Muscle layer of colon (tissue), 2 donors: ENCODE measurements at regions not wholly inside any gene's neighbourhood (a gene's known extent, or its start where the extent isn't known, plus 50 kb on each side); places are given as distances from the start of the nearest gene placed in this dataset.

Source experiments
- H3K27ac ChIP-seq: one replicate; pipeline ENCODE4 v1.7.0; 2013; ENCODE audit warnings: low read depth, mild to moderate bottlenecking, low read length, moderate library complexity
- H3K27me3 ChIP-seq, 2 donors: one replicate each; pipeline ENCODE4 v1.7.0; 2013; ENCODE audit warnings: low read length in 2 of 2, mild to moderate bottlenecking in 2 of 2; ENCODE audit not compliant: insufficient read depth in 2 of 2, control insufficient read depth in 1 of 2
- H3K36me3 ChIP-seq: one replicate; pipeline ENCODE4 v1.7.0; 2013; ENCODE audit warnings: mild to moderate bottlenecking, low read length; ENCODE audit not compliant: insufficient read depth
- H3K4me1 ChIP-seq: one replicate; pipeline ENCODE4 v1.7.0; 2013; ENCODE audit warnings: mild to moderate bottlenecking, low read length; ENCODE audit not compliant: insufficient read depth
- H3K4me3 ChIP-seq, 2 donors: one replicate each; pipeline ENCODE4 v1.7.0; 2013; ENCODE audit warnings: low read length in 2 of 2, low read depth in 1 of 2, mild to moderate bottlenecking in 1 of 2, moderate library complexity in 1 of 2
- H3K9ac ChIP-seq: one replicate; pipeline ENCODE4 v1.7.0; 2013; ENCODE audit warnings: low read length
- H3K9me3 ChIP-seq: one replicate; pipeline ENCODE4 v1.7.0; 2013; ENCODE audit warnings: mild to moderate bottlenecking, low read length
- donor health status: abdominal sarcoma.
- donor health status: Adenocarcinoma of cecum.

DNA sequence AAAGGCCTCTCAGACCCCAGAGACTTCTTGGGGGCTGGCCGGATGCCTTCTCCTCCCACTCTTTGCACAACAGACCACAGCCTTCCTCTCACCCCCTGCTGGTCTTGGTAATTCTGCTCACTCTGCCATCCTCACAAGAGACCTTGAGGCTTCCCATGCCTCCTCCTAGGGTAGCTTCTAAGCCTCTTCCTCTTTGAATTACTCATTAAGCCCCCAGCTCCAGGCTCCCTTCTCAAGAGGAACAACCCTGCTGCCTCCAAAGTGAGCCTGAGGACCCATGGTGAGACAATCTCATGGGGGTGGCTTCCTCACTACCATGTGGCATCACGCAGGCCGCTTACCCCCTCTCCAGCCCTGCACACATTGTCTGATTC, 184.6 kb upstream of the SYT13 start:
- no peak overlapping the region for H3K9ac ChIP-seq
- no peaks in the 10 kb centered on the region for H3K9me3 ChIP-seq
- H3K27ac ChIP-seq, result no peak overlapping the region
- no peaks in the 10 kb centered on the region for H3K27me3 ChIP-seq
- no peak overlapping the region for H3K4me3 ChIP-seq
- H3K4me1 ChIP-seq, result no peaks in the 10 kb centered on the region
- H3K36me3 ChIP-seq, result no peaks in the 10 kb centered on the region

DNA sequence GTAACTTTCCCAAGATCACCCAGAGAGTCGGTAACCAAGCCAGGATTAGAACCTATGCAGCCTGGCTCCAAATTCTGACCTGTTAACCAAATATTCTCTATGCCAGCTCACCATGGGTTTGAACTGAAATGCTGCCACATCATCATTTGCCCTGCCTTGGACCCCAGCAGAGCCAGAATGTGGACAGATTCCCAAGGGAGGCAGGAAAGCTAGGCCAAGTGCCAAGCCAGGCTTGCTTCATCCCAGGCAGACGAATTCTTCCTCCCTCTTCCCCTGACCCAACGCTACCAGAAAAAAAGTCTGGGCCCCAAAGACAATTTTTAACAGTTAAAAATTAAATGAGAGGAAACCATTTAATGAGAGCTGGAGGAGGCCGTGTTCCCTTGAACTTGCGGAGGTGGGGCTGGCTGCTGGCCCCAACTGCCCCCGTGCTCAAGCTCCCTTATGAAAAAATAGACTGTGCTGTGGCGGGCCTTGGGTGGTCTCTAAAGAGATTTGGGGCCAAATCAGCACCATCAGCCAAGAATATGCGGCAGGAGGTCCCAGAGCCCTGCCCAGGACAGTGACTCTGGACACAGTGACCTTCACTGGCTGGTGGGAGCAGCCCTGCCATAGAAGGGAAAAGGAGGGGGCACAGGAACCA, 184.1 kb upstream of the SYT13 start:
- H3K36me3 ChIP-seq, result no peaks in the 10 kb centered on the region
- H3K4me3 ChIP-seq, result no peak overlapping the region
- H3K9me3 ChIP-seq, result no peaks in the 10 kb centered on the region
- no peak overlapping the region for H3K9ac ChIP-seq
- no peak overlapping the region for H3K27ac ChIP-seq
- no peaks in the 10 kb centered on the region for H3K4me1 ChIP-seq
- no peaks in the 10 kb centered on the region for H3K27me3 ChIP-seq

DNA sequence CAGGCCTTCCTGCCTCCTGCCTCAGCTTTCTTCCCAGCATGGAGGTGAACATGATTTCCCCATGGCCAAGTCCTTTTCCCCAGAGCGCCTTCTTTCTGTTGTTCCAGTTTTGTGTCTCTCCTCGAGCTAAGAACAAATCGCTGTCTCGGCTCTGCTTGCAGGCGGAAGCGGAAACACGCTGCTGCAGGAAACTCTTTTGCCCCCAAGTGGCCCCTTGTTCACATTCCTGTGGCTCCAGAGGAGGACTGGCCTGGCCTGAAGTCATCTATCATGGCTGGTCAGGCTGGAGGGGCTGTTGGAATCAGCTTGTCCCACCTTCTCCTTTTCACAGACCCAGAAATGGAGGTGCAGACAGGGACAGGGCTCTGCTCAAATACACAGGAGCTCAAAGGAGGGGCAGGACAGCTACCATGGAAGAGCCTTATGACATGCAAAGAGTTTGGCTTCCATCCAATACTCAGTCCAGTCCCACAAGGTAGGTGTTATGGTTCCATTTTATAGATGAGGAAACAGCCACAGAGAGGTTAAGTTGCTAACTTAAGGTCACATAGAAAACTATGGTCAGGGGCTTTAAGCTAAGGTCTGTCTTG, 182.2 kb upstream of the SYT13 start:
- Histone ChIP-seq H3K36me3 (no peaks in the 10 kb centered on the region), H3K27ac (no peak overlapping the region), H3K9me3 (no peaks in the 10 kb centered on the region), H3K9ac (no peak overlapping the region), H3K4me1 (no peaks in the 10 kb centered on the region), H3K27me3 (no peaks in the 10 kb centered on the region), H3K4me3 (no peak overlapping the region)

DNA sequence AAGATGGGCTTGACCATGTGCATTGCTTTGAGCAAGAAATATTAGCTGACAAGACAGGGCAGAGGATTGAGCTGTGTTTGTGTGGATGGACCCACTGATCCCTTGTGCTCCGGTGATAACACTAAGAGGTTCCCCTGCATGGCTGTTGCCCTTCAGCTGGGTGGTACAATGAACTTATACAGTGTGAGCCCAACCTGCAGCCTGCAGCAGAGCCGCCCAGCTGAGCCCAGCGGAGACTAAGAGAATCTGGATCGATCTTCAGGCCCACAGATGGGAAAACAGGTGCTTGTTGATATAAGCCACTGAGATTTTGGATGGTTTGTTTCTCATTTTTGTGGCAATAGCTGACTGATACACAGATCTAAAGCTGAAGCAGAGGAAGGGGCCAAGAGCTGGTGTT, 177.4 kb upstream of the SYT13 start:
- H3K4me3 ChIP-seq, result no peak overlapping the region

DNA sequence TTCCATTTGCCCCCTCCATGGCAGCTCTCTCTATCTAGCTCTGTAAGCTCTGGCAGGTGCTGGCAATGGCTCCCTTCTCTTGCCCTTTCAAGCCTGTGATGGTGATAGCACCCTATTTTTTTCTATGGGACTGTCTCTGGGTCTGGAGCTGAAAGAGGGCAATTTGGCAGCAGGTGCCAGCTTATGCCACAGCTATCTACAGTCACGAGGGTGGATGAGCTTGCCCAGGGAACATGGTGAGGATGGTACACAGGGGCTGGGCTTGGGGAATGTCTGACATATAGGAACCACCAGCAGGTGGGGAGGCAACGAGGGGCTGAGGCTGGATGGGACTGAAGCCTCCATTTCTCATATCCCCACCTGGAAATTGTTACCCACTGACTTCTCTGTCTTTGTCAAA, 175.4 kb upstream of the SYT13 start:
- H3K9ac ChIP-seq, result no peak overlapping the region
- no peak overlapping the region for H3K4me3 ChIP-seq
- H3K36me3 ChIP-seq, result no peaks in the 10 kb centered on the region
- H3K27ac ChIP-seq, result no peak overlapping the region
- H3K9me3 ChIP-seq, result no peaks in the 10 kb centered on the region
- H3K27me3 ChIP-seq, result no peaks in the 10 kb centered on the region
- H3K4me1 ChIP-seq, result no peaks in the 10 kb centered on the region

More for the DNA sequence above, 177.4 kb upstream of the SYT13 start:
- no peaks in the 10 kb centered on the region for H3K9me3 ChIP-seq
- H3K27ac ChIP-seq, result no peak overlapping the region
- H3K9ac ChIP-seq, result no peak overlapping the region
- no peaks in the 10 kb centered on the region for H3K4me1 ChIP-seq
- no peaks in the 10 kb centered on the region for H3K27me3 ChIP-seq
- no peaks in the 10 kb centered on the region for H3K36me3 ChIP-seq

DNA sequence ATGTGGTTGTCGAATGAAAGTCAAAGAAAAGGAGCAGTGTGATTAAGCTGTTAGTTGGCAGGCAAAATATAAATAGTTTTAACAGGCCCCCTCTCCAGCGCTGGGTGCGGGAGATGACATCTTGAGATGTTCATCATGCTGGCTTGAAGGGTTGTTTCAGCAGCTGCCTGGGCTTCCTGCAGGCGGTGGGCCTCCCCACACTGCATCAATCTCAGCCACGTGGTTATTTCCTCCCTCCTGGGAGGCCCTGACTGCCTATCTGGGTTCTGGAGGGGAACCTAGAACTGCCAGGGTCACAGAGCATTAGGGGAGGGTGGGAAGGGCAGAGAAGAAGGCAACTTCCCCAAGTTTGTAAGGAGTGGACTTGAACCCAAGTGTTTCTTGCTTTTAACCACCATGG, 173.3 kb upstream of the SYT13 start:
- no peaks in the 10 kb centered on the region for H3K9me3 ChIP-seq
- no peak overlapping the region for H3K9ac ChIP-seq
- no peaks in the 10 kb centered on the region for H3K4me1 ChIP-seq
- H3K4me3 ChIP-seq, result no peak overlapping the region
- H3K27ac ChIP-seq, result no peak overlapping the region
- H3K36me3 ChIP-seq, result no peaks in the 10 kb centered on the region
- no peaks in the 10 kb centered on the region for H3K27me3 ChIP-seq

DNA sequence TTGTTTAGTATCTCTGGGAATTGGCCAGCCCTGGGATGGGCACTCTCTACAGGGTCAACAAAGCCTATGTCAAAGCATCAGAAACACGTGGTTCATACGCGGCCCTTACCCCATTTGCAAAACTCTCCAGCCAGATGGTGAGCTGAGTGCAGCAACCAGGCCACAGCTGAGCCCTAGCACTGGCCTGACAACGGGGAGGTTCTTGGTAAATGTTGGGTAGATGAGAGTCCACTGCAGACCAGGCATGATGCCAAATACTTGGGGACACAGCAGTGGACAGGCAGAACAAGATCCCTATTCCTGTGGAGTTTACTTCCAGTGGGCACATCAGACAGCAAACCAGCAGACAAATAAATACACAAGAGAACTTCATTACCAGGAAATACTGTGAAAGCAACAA, 172.1 kb upstream of the SYT13 start:
- Histone ChIP-seq H3K4me1 (no peaks in the 10 kb centered on the region), H3K27me3 (no peaks in the 10 kb centered on the region), H3K4me3 (no peak overlapping the region), H3K9me3 (no peaks in the 10 kb centered on the region), H3K9ac (no peak overlapping the region), H3K36me3 (no peaks in the 10 kb centered on the region), H3K27ac (no peak overlapping the region)

DNA sequence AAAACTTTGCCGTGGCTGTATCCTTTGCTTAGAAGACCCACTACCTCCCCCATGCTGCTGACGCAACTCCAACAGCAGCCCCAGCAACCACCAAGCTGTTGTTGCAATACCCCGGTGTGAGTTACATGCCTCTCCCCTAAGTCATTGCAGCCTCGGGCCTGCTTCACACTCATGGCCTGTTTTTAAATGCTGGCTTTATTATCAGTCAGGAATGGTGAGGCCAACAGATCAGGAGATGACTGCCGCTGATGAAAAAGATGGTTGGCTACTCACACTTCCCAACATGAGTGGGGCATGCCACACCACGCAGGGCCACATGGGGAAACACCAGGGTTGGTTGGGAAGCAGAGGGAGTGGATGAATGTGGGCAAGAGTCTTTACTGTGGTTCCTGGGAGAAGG, 171.5 kb upstream of the SYT13 start:
- Histone ChIP-seq H3K27me3 (no peaks in the 10 kb centered on the region), H3K4me1 (no peaks in the 10 kb centered on the region), H3K4me3 (no peak overlapping the region), H3K36me3 (no peaks in the 10 kb centered on the region), H3K27ac (no peak overlapping the region), H3K9me3 (no peaks in the 10 kb centered on the region), H3K9ac (no peak overlapping the region)

DNA sequence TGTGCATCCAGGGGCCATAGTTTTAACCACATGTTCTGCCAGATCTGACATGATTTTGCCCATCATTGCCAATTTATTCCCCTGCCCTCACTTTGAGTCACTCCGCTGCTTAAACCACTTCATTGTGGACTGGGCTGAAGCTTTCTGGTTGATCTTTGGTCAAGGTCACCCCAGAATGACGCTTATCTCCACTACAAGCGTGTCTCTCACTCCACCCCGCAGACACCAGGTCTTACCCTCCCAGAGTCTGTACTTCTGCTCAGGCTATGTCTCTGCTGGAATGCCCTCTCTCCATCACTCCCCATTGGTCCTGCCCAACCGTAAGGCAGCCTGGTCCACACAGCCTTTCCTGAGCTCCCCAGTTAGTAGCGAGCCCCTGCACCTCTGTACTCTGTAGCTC, 170.5 kb upstream of the SYT13 start:
- Histone ChIP-seq H3K27me3 (no peaks in the 10 kb centered on the region), H3K9me3 (no peaks in the 10 kb centered on the region), H3K4me1 (no peaks in the 10 kb centered on the region), H3K36me3 (no peaks in the 10 kb centered on the region), H3K9ac (no peak overlapping the region), H3K4me3 (no peak overlapping the region), H3K27ac (no peak overlapping the region)

DNA sequence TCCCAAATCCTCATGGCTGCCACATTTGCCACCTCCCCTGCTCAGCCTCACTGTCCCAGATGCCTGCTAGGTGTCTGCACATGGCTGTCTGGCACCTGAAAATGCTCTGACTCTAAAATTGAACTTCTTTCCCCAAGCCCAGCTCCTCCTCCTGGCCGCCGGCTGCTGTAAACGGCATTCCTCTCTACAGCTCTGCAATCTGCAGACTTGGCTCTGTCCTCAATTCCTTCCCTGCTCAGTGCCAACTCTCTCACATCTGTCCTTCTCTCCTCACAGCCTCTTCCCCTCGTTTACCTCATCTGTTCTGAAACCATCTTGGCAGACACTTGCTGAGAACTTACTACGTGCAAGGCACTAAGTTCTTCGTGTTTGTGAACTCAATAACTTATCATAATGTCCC, 169.4 kb upstream of the SYT13 start:
- H3K9me3 ChIP-seq, result no peaks in the 10 kb centered on the region
- H3K9ac ChIP-seq, result no peak overlapping the region
- no peak overlapping the region for H3K27ac ChIP-seq
- no peaks in the 10 kb centered on the region for H3K27me3 ChIP-seq
- H3K4me3 ChIP-seq, result no peak overlapping the region
- H3K36me3 ChIP-seq, result no peaks in the 10 kb centered on the region
- no peaks in the 10 kb centered on the region for H3K4me1 ChIP-seq

DNA sequence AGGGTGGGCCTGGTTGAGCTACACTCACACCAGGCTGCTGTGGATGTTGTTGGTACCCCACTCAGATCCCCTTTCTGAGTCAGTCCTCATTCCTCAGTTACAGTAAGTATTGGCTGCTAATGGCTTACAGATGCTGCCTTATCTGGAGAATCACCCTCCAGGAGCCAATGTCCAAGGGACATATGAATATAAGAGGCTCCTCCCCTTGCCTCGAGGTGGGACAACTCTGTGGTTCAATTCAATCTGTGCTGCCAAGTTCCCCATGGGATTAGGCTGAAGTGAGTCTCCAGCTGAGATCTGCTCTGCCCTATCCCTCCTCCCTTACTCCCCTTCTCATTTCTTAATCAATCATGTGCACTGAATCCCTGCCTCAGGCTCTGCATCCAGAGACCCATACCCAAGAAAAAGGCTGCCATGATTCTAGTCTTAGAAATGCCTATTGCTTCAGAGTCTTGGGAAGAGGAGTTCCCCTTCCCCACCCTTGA, 168.8 kb upstream of the SYT13 start:
- H3K4me3 ChIP-seq, result no peak overlapping the region
- no peaks in the 10 kb centered on the region for H3K36me3 ChIP-seq
- H3K27ac ChIP-seq, result no peak overlapping the region
- H3K9ac ChIP-seq, result no peak overlapping the region
- no peaks in the 10 kb centered on the region for H3K9me3 ChIP-seq
- no peaks in the 10 kb centered on the region for H3K4me1 ChIP-seq
- H3K27me3 ChIP-seq, result no peaks in the 10 kb centered on the region

DNA sequence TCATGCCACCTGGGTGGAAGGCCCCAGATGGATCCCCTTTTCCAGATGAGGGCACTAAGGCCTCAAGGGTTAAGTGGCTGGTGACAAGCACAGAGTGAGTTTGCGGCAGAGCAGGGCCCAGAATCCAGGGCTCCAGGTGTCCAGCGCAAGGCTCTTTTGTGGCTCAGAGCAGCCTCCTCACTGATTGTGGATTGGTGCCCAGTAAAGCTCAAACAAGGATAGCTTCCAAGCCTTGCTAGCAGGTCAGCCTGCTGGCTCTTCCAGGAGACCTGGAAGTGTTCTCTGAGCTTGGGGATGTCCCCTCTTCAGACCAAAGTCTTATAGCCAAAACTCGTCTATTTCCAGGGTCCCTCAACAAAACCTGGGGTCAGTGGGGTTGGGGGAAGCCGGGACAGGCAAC, 167.6 kb upstream of the SYT13 start:
- Histone ChIP-seq H3K4me3 (no peak overlapping the region), H3K9me3 (no peaks in the 10 kb centered on the region)

More for the DNA sequence above, 167.6 kb upstream of the SYT13 start:
- Histone ChIP-seq H3K27ac (no peak overlapping the region), H3K27me3 (no peaks in the 10 kb centered on the region), H3K9ac (no peak overlapping the region), H3K36me3 (no peaks in the 10 kb centered on the region), H3K4me1 (no peaks in the 10 kb centered on the region)
